ENCODE measurements at regions not wholly inside any gene's neighbourhood (a gene's known extent, or its start where the extent isn't known, plus 50 kb on each side); places are given as distances from the start of the nearest gene placed in this dataset.
"Not testable (repeated sequence)": the region's sequence is repeated elsewhere in the genome, so short reads cannot be mapped to it uniquely, and the experiment has no call there.

- DNase-seq, result not testable (repeated sequence)
Observed at GRCh38 chr17:27210809-27211208, 83.1 kb upstream of the WSB1 start.

GRCh38 chr17:27216836-27217235, 77.1 kb upstream of the WSB1 start:
- DNase-seq, result no peak

DNA sequence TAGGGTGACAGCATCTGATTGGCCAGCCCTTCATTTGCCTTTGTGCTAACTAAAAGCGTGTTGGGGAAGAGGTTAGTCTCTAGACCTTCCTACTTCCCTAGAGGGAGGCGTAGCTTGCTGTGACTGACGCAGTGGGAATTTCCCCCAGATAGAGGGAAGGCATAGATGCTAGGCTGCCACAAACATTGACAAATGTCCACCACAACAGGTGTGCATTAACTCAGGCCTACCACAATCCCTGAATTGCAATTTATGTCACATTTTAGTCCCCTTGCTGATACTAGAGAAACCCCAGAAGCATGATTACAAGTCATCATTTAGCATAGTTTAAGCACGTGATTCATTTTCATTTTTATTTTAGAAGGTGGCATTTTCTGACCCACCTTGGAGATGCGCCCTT, 76.3 kb upstream of the WSB1 start:
- no peak for DNase-seq

DNA sequence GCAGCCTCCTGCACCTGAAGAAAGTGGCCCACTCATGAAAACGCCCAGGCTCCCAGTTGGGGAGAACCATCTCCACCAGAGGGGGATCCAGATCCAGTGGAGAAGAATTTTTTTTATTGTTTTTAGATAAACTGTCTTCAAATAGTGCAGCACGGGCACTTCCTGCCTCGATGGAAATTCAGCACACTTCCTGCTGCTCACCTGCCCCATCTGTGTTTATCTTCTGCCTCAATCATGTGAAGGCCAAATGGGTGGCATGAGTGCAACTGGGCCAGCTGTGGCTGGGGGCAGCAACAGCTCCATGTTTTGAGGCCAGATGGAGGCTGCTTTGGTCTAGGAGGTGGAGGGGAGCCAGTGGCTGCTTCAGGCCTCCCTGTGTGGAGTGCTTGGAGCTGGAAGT, 75.9 kb upstream of the WSB1 start:
- DNase-seq, result no peak

DNA sequence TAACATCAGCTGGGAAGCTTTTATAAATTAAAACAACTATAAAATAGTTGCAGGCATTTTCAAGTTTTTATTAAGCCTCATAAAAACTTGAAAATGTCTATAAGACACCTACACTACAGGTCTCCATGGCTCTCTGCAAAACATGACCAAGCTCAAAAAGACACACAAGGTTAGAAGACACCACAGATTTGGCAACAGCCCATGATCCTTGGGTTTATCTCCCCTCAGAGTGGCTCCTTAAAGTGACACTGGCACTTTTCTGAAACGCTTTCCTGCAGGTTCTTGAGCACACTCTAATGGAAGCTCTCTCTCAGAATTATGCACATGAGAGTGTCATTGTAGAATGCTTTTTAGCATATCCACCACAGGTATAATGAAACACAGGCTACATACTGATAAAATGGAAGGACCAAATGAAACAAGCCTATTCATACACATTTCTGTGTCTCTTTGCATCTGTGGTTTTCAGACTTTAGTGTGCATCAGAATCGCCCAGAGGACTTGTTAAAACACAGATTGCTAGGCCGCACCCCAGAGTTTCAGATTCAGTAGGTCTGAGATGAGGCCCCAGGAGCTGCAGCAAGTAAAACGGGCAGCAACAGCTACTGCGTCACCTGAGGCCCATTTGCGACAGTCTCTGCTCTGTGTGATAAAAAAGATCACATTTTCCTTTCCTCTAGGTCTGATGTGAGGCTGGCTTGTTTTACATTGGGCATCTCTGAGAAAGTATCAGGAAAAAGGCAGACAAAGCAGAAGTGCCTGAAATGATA, 75.0 kb upstream of the WSB1 start:
- DNase-seq, result no peak

- DNase-seq, result no peak
Observed at GRCh38 chr17:27222515-27222914, 71.4 kb upstream of the WSB1 start.

- DNase-seq, result no peak
Observed at GRCh38 chr17:27224526-27225315, 69.2 kb upstream of the WSB1 start.

- DNase-seq, result no peak
Observed at GRCh38 chr17:27226611-27227230, 67.2 kb upstream of the WSB1 start.

DNA sequence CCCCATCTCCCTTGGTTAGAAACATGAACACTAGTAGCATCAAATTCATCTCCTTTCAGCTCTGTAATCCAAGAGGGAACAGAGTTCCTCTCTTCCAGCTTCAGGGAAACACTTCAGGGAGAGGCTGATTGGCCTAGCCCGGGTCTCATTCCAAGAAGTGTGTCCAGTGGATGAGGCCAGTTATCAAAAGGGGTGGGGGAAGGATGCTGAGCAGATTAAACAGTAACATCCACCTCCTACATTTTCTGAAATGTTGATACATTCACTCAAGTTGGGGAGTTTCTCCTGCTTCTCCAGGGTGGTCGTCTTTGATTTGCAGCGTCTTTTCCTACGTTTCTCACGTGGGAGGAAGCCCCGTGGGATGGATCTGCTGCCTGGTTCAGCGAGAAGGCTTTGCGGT, 62.9 kb upstream of the WSB1 start:
- DNase-seq, result no peak

- DNase-seq, result no peak
Observed at GRCh38 chr17:27232328-27232727, 61.6 kb upstream of the WSB1 start.

GRCh38 chr17:27233059-27233458, 60.9 kb upstream of the WSB1 start:
- no peak for DNase-seq

- DNase-seq, result peak; percentile 4
Observed at GRCh38 chr17:27233776-27234175, 60.1 kb upstream of the WSB1 start.

GRCh38 chr17:27236717-27237315, 57.1 kb upstream of the WSB1 start:
- DNase-seq, result peak; percentile 44

GRCh38 chr17:27237890-27238289, 56.0 kb upstream of the WSB1 start:
- DNase-seq, result no peak

DNA sequence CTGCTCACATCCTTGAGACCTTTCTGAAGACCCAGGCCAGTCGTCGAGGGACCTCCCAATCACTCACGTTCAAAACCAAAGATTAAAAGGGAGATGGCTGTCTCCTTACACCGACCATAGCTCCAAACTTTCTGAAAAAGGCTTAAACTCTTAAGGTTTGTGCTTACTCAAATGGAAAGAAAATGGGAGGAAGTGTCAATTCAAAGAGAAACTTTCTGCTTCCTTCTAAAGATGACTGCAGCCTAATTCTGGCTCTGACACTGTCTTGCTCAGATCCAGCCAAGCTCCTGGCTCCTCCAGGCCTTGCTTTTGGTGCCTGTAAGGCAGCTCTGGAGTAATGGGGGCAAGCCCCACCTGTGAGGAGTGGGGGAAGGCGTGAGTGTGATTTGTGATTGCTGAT, 54.9 kb upstream of the WSB1 start:
- no peak for DNase-seq

DNA sequence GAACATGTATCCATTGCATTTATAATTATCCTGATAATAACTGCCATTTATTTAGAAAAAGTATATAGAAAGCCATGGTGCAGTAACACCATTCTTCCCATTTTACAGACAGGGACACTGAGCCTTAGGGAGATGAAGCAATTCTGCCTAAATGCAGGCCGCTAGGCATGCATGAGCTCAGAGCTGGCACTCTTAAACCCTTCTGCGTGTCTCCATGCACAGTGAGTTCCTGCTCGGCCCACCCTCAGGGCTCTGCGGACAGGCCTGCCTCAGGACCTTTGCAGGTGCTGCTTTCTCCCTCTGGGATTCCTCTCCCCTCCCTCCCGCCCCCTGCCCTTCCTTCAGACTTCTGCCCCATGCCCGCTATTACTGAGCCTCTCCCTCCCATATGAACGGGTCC, 54.3 kb upstream of the WSB1 start:
- DNase-seq, result no peak

GRCh38 chr17:27240086-27240801, 53.7 kb upstream of the WSB1 start:
- DNase-seq, result no peak

GRCh38 chr17:27240802-27241155, 53.1 kb upstream of the WSB1 start:
- no peak for DNase-seq

- no peak for DNase-seq
Observed at GRCh38 chr17:27241346-27241946, 52.5 kb upstream of the WSB1 start.

- no peak for DNase-seq
Observed at GRCh38 chr17:27242951-27243350, 51.0 kb upstream of the WSB1 start.

GRCh38 chr17:27244011-27244410, 49.9 kb upstream of the WSB1 start:
- no peak for DNase-seq
